ENCODE measurements at regions not wholly inside any gene's neighbourhood (a gene's known extent, or its start where the extent isn't known, plus 50 kb on each side); places are given as distances from the start of the nearest gene placed in this dataset.

DNA sequence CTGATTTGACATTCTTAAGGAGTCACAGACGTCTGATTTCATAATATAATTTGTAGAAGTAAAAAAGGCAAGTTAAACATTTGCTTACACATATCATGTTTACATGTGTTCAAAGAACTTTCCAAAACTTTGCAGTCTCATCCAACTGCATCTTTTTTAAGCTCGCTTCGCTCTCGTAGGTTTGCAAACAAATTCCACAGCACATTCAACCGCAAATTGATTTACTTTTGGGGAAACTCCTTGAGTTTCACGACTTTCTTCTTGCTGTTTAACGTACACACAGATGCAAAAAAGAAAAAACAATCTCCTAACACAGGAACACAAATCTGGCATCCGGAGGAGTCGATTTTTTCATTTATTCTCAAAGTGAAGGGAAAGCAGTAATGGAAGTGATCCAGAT is 1149.5 kb downstream of the VRK1 start:
- DNase-seq: no peak
- H3K36me3 Mint-ChIP-seq (ENCODE audit: low read depth): no peaks in the 10 kb centered on the region
- H3K4me1 Mint-ChIP-seq: peaks cover 11% of the 10 kb centered on the region
- no peak overlapping the region for H3K4me3 Mint-ChIP-seq
- H3K9me3 Mint-ChIP-seq: no peaks in the 10 kb centered on the region
- peaks cover 9% of the 10 kb centered on the region for H3K27me3 Mint-ChIP-seq (ENCODE audit: low read depth, poor library complexity)
- TF ChIP-seq, protein P1, sequence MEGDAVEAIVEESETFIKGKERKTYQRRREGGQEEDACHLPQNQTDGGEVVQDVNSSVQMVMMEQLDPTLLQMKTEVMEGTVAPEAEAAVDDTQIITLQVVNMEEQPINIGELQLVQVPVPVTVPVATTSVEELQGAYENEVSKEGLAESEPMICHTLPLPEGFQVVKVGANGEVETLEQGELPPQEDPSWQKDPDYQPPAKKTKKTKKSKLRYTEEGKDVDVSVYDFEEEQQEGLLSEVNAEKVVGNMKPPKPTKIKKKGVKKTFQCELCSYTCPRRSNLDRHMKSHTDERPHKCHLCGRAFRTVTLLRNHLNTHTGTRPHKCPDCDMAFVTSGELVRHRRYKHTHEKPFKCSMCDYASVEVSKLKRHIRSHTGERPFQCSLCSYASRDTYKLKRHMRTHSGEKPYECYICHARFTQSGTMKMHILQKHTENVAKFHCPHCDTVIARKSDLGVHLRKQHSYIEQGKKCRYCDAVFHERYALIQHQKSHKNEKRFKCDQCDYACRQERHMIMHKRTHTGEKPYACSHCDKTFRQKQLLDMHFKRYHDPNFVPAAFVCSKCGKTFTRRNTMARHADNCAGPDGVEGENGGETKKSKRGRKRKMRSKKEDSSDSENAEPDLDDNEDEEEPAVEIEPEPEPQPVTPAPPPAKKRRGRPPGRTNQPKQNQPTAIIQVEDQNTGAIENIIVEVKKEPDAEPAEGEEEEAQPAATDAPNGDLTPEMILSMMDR (IDR thresholded peaks at IDR 0.05): no peak
- H3K27ac Mint-ChIP-seq: no peak overlapping the region

DNA sequence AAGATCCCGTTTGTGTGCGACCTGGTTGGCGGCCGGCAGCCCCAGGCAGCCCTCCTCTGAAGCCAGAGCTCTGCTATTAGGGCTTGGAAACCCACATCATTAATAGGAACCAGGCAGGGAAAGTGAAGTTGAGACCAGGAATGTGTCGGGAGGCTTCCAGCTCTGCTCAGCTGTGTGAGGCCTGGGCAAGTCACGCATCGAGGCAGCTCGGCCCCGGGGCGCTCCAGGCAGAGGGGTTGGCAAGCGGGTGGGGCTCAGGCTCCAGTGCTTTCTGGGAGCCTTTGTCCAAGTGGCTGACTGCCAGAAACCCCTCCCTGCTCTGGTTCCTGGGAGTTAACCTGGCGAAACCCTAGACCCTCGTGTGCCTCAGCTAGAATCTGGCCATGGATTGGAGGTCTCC is 1151.7 kb downstream of the VRK1 start:
- H3K4me1 Mint-ChIP-seq: peaks cover 11% of the 10 kb centered on the region
- no peaks in the 10 kb centered on the region for H3K36me3 Mint-ChIP-seq (ENCODE audit: low read depth)
- peak; percentile 21 for DNase-seq
- no peak overlapping the region for H3K27ac Mint-ChIP-seq
- no peak overlapping the region for H3K4me3 Mint-ChIP-seq
- TF ChIP-seq, protein P1 (IDR thresholded peaks at IDR 0.05): no peak
- peaks cover 9% of the 10 kb centered on the region for H3K27me3 Mint-ChIP-seq (ENCODE audit: low read depth, poor library complexity)
- no peaks in the 10 kb centered on the region for H3K9me3 Mint-ChIP-seq

DNA sequence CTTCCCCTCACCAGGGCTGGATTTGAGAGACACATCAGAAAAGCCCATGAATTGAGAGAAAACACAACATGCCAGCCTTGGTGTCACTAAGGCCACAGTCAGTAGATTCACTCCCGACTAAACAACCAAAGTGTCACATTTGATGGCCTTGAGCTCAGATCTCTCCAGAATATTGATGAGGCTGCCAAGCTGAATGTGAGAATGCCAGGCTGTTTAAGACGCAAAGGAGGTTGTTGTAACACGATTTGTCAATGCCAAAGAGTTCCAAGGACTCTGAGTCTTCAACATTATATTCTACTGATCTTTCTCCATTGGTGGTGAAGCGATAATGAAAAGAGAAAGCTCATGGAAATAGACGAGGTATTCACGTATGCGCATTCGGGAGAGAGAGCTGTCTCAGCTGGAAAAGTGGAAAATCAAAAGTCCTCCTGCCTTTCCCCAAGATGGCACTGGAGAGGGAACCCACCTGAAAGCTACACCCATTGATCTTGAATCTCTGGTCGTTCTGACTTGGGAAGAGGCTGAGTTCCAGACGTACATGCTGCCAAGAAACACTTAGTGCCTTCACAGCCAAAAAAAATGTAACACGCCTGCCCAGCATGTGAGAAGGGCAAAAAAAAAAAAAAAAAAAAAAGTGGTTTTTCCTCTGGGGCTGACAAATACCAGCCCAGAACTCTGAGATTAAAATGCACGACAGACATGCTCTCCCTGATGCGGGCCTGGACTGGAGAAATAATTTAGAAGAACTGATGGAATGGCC is 1159.6 kb downstream of the VRK1 start:
- Mint-ChIP-seq H3K27ac (no peak overlapping the region), H3K27me3 (ENCODE audit: low read depth, poor library complexity) (peaks cover 12% of the 10 kb centered on the region), H3K9me3 (peaks cover 11% of the 10 kb centered on the region), H3K4me1 (no peaks in the 10 kb centered on the region), H3K4me3 (no peak overlapping the region), H3K36me3 (ENCODE audit: low read depth) (no peaks in the 10 kb centered on the region)
- TF ChIP-seq, protein P1 (IDR thresholded peaks at IDR 0.05): no peak
- no peak for DNase-seq

DNA sequence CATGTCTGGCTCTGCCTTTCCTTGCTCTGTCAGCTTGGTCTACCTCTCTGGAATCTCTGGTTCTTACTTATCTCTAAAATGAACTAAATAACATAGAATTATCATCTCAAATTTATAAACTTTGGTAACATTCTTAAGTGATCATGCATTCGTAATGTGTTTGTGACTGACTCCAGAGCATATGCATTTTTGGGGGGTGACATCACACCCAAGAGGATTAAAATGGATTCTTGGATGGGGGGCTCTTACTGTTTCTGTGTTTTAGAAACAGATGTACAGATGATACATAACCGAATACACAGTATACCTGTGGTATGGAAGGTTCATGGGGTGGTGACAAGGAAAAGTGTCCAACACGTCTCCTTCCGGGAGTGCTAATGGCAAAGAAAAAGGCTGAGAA is 1162.1 kb downstream of the VRK1 start:
- Mint-ChIP-seq H3K4me1 (no peaks in the 10 kb centered on the region), H3K9me3 (peaks cover 11% of the 10 kb centered on the region), H3K36me3 (ENCODE audit: low read depth) (no peaks in the 10 kb centered on the region), H3K27me3 (ENCODE audit: low read depth, poor library complexity) (peaks cover 22% of the 10 kb centered on the region), H3K4me3 (no peak overlapping the region), H3K27ac (no peak overlapping the region)
- TF ChIP-seq, protein P1 (IDR thresholded peaks at IDR 0.05): no peak
- DNase-seq: no peak

DNA sequence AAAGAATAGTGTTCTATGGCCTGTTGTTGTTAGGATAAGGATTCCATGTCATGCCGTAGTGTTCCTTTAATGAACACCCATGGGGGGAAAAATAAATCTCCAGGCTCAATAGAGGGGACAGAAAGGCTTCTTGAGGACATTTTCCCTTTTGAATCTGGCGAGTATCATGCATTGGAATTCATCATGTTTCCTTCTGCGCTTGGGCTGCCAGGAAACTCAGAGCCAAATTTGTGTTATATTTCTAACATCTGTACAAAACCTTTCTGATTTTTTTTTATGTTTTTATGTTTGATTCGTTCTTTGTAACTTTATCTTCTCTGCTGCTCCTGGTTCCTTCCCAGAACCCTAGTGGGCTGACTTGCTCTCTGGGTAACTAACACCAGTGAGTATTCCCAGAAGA is 1163.3 kb downstream of the VRK1 start:
- H3K4me1 Mint-ChIP-seq: peaks cover 5% of the 10 kb centered on the region
- no peak overlapping the region for H3K27ac Mint-ChIP-seq
- TF ChIP-seq, protein P1 (IDR thresholded peaks at IDR 0.05): no peak
- no peaks in the 10 kb centered on the region for H3K36me3 Mint-ChIP-seq (ENCODE audit: low read depth)
- H3K4me3 Mint-ChIP-seq: no peak overlapping the region
- no peak for DNase-seq
- peaks cover 11% of the 10 kb centered on the region for H3K9me3 Mint-ChIP-seq
- H3K27me3 Mint-ChIP-seq (ENCODE audit: low read depth, poor library complexity): peaks cover 26% of the 10 kb centered on the region

DNA sequence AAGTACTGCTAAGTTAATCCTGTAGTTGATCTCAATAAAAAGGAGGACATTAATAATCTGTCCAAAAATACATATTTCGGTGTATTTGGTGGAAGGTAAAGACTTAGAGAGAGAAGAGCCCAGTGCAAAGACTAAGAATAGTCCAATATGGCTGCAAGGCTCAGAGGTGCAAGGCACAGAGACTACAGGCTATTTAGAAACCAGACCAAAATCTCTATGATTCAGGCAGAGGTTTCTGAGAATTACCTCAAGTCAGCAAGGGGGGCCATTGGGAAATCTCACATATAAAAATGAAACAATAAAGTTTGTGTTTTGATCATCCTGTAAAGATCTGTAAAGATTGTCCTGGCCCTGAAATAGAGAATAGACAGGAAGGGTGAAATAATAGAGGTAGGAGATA is 1173.0 kb downstream of the VRK1 start:
- no peak for DNase-seq
- no peaks in the 10 kb centered on the region for H3K4me1 Mint-ChIP-seq
- no peak overlapping the region for H3K27ac Mint-ChIP-seq
- no peaks in the 10 kb centered on the region for H3K36me3 Mint-ChIP-seq (ENCODE audit: low read depth)
- H3K27me3 Mint-ChIP-seq (ENCODE audit: low read depth, poor library complexity): peaks cover 31% of the 10 kb centered on the region
- H3K4me3 Mint-ChIP-seq: no peak overlapping the region
- TF ChIP-seq, protein P1 (IDR thresholded peaks at IDR 0.05): no peak
- H3K9me3 Mint-ChIP-seq: no peaks in the 10 kb centered on the region

All from nephron progenitor cell (in vitro differentiated cells).